ENCODE measurements at regions not wholly inside any gene's neighbourhood (a gene's known extent, or its start where the extent isn't known, plus 50 kb on each side); places are given as distances from the start of the nearest gene placed in this dataset.
"Not testable (repeated sequence)": the region's sequence is repeated elsewhere in the genome, so short reads cannot be mapped to it uniquely, and the experiment has no call there.

DNA sequence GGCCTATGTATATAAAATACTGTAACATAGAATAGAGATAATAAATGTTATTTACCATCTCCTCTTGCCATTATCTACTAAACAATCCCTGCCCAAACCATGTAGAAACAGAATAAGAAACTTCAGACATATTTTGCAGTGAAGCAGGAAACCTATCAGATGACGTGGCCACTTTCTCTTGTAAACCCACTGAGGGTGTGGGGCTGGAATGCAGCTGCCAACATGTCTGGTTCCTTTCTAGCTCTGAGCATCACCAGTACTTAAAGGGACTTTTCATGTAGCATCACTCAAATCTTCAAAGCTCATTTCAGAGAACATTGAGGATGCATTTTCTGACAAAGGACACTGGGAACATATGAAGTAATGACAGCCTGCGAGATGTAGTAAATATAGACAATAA lies 251.8 kb downstream of the LPIN1 start:
- peak; percentile 76 for DNase-seq

DNA sequence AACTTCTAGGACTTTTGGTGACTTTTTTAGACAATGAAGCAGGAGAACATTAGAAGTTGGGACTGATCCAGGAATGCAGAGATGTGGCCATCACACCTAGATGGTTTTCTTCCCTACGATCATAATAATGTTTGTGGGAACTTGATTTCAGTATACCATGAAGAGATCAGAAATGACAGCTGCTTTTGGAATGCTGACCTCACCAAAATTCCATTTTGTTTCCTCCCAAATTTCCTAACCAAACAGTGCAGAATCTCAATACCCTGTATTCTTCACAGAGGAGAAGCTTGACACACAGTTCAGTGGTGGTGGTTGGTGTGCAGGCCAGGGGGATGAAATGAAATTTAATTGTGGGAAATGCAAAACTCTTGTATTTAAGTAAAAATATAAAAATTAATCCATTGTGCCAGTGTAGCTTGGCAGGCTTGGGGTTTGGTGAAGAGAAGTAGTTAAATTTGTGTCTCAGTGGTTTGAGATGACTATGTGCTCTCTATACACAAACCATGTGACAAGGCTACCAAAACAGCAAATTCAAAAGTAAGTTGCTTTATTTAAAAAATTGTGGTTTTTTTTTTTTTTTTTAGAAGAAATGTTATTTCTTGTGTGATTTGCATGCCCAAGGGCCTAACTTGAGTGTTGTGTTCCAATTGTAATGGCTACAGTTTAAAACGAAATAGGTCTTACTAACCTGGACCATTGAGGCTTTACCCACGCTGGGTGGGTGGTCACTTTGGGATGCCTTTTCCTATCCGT lies 252.4 kb downstream of the LPIN1 start:
- DNase-seq: peak; percentile 68

DNA sequence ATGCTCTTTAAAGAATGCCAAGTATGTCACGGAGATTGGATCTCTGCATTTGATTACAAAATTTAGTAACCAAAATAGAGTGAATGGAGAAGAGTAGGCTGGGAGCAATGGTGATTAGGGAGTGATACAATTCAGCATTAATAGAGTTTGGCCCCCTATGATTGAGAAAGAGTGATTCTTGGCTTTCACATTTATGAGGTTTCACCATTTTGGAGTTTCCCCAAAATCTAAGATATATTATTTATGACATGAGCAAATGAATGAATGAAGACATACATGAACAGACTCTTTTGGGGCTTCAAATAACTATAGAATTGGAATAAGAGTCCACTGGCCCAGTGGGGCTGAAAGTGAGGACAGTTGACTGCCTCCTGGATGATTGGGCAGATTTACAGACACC lies 255.2 kb downstream of the LPIN1 start:
- no peak for DNase-seq

DNA sequence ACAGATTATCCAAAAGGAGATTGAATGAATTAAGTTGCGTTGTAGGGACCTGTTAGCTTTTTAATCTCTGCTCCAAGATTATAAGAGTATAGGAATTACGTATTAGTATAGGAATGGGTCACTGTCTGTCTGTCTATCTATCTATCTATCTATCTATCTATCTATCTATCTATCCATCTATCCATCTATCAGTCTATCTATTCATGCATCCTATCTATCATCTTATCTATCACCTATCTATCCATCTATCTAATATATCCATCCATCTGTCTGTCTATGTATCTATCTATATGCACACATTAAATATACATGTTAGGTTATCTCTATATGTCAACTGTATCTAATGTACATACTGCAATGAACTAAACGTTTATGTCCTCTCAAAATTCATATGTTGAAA lies 255.8 kb downstream of the LPIN1 start:
- no peak for DNase-seq

DNA sequence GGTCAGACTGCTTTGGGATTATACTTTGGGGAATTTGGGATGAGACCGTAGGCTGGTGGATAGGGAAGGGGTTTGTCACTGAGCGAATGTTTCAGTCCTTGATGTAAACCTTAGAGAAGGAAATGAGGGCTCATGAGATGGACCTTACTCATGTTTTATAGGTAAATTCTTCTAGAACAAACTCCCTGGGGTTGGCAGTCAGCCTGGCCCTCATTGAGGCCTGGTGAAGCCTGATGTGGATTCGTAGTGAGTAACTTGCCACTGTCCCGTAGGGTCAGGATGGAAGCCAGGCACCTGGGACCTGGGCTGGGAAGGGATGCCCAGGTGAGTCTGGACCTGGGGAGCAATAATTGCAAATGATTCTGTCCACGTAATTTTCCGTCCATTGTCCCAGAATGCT lies 258.3 kb downstream of the LPIN1 start:
- DNase-seq: no peak

DNA sequence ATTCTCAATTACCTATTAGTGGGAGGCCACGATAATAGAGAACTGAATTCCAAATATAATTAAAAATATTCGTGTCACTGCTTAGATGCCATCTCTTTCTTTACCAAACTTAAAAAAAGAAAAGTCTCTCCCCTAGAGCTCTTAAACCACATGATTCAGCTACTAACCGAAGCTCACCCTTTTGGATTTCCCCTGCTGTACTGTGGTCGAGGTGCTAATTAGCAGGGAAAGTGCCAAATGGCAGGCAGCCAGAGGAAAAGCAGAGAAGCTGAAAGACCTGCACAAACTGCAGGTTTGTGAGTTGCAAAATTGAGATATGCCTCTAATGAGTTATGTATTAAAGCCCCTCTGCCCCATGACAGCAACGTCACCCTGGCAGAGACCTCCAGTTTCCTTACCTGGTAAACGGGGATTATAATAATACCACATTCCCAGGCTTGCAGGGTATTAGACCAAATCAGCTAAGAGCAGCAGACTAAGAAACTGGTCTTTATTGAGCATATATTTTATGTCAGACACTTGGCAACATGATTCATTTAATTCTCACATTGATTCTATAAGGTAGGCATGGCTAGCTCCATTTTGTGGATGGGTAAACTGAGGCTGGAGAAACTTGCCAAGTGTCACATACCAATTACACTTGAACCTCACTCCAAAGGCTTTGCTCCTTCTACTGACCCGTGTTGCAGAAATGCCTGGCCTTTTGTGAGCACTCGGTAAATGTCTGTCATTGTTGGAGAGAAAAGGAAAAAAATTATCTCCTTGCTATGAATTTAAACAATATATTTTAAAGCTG lies 259.7 kb downstream of the LPIN1 start:
- peak; percentile 88 for DNase-seq

DNA sequence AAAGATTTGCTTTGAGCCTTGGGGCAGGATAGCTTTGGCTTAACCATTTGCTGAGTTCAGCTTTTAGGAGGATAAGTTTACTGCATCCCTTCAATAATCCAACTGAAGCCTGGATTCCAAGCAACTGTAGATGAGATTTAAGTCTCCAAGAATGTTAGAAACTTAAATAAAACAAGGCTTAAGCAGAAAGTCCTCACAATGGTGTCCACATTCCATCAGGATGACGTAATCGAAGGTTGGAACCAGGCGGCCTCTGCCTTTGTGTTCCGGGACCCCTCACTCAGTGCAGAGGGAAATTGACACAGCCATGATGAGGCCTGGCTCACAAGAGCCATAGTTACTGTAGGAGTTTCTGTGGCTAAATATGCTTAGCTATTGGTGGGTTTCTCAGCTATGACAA lies 260.4 kb downstream of the LPIN1 start:
- peak; percentile 67 for DNase-seq

DNA sequence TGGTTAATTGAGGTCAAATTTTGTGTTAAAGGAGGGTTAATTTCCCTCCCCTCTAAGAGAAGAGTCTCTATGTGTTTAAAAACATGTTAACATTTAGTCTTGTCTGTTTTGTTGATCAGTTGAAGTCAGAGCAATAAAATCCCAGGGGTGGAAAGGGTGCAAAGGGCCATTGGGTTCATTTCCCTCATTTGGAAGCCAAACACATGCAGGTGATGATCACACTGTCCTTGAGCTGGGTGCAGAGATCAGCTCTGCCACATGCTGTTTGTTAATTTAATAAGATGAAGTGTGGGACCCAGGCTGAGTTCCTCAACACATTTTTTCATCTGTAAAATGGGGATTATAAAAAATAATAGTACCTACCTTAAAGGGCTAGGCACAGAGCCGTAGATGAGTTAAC lies 260.9 kb downstream of the LPIN1 start:
- no peak for DNase-seq

DNA sequence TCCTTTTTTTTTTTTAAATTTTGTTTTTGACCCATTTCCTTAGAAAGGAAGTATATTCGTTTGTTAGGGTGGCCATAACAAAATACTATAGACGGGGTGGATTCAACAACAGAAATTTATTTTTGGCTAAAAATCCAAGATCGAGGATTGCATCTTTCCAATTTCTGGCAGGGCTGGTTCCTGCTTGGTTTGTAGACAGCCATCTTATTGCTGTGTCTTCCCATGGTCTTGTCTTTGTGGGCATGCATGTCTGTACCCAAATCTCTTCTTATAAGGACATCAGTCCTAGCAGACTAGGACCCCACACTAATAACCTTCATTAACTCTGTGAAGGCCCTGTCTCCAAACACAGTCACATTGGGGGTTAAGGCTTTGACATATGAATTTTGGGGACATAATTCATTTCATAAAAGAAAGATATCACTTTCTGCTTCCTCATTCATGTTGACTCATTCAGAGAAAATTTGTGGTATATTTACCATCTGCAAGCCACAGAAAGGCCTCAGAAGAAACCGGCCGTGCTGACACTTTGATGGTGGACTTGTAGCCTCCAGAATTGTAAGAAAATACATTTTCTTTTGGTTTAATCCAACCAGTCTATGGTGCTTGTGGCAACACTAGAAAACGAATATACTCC lies 262.1 kb downstream of the LPIN1 start:
- DNase-seq: peak; percentile 62

DNA sequence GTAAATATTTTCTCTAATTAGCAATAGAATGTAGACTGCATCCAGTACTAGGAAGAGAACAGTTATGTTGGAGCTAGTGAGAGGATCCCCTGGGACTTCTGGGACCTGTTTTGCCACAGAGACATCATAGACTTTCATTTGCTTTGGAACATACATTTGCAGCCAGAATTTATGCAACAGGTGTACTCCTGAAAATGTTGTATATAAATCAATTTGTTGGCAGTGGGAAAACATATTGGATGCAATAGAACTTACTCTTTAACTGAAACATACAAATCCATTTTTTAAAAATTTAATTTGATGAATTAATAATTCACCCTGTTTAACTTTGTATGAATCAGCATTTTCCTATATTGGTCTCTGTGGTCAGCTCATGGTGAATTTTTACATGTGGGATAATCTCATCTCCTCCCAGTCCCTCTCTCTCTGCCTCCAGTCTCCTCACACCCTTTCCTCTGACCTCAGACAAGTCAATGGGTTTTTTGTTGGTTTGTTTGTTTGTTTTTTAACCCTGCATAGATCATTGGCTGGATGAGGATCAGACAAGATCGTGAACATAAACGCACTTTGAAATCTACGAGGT lies 263.0 kb downstream of the LPIN1 start:
- DNase-seq: no peak

DNA sequence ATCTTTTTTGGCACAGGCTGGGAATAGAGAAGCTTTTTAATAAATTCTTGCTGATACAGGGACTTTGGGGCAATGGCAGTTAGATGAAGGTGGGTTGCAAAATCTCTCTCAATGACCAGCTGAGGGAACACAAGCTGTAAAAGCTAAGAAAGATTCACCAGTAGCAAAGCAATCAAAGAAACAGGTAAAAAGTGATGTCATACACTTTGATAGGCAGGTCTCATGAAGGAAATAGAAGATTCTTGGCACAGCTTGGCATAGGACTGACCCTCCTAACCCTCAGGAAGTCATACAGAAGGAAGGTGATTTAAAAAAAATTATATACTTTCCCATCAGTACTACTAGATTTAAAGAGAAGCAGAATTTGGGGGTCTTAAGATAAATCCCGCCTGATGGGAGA lies 263.6 kb downstream of the LPIN1 start:
- no peak for DNase-seq

DNA sequence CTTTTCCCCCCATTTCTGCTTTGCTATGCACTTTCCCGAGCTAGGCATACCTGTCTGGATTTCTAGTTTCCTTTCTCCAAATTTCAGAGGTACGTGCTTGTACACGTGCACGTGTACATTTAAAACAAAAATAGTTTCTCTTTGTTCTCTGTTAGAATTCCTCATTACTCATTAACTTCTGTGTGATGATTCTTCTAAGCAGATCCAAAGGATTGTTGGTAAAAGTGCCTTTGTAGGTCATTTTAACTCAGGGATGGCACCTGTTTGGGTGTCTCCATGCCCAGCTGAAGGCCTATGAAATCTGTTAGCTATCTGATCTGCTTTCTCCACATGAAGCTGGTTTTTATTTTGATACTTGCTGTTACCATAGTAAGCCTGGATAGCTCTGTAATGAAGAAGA lies 264.3 kb downstream of the LPIN1 start:
- DNase-seq: no peak

DNA sequence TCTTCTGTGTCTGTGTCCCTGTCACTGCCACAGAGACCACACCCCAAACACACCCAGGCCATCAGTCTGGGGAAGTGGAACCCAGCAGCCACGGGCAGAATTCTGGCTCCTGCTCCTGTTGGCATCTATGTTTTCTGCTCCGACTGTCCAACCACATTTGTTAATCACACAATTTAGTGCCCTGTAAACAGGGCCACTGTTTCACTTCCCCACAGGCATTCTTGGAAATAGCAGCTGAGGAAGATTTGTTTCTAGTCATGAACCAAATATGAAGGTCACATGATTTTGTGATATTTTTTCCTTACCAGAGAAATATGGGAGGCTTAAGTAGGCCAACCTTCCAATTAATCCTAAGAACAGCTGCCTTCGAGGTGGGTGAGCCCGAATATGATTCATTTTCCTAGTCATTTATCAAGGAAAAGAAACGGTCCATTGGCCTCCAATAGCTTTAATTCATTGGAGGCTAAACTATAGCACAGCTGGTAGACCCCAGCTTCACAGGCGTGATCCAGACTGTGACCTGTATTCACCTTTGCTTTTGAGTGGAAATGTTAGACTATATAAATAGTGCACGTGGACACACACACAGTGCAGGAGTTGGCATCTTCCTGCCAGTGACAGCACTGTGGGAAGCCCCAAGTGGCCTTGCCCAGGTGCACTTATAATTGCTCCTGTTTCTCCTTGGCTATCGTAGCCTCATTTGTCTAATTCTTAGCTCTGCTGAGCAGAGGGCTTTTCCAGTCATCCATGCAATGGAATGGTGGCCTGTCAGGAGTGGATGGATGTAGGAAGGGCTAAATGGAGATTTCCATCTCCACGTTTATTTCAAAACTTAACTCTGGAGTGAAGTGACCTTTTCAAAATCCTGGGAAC lies 267.9 kb downstream of the LPIN1 start:
- peak; percentile 65 for DNase-seq

DNA sequence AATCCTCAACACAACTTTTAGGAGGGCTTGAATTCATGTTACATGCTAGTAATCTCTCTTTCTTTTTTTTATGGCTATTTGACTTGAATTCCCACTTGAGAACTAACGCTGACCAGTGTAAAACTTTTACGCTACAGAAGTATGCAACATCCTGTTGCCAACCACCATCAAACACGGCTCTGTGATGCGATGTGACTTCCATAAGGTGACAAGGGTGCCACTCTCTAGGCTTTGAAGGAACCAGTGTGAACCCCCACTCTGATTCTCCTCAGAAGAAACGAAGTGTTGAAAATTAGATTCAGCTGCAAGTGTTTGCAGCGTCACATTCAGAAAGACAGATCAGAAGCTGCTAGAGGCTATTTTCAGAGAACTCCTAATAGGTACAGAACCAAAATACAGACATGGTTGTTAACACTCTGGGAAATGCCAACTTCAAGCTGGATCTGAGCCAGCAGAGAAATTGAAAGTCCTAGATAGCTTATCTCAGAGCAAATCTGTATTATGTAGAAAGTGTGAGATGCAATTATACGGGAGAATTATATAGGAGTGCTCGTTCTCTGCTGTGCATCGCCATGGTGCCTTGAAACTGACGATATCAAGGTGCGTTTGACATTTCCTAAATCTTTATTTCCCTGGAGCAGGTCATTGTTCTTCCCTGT lies 271.2 kb downstream of the LPIN1 start:
- no peak for DNase-seq

DNA sequence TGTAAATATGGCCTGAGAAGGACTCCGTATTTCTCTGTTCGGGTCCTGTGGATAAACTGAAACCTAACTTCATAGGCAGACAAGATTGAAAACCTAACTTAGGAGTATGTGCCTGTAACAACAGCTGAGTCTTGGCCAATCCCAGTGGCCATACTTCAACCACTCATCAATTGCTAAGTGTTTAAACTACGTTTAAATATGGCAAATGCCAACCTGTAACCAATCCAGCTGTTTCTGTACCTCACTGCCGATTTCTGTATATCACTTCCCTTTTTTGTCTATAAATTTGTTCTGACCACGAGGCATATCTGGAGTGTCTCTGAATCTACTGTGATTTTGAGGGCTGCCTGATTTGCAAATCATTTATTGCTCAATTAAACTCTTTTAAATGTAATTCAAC lies 272.3 kb downstream of the LPIN1 start:
- DNase-seq: not testable (repeated sequence)

DNA sequence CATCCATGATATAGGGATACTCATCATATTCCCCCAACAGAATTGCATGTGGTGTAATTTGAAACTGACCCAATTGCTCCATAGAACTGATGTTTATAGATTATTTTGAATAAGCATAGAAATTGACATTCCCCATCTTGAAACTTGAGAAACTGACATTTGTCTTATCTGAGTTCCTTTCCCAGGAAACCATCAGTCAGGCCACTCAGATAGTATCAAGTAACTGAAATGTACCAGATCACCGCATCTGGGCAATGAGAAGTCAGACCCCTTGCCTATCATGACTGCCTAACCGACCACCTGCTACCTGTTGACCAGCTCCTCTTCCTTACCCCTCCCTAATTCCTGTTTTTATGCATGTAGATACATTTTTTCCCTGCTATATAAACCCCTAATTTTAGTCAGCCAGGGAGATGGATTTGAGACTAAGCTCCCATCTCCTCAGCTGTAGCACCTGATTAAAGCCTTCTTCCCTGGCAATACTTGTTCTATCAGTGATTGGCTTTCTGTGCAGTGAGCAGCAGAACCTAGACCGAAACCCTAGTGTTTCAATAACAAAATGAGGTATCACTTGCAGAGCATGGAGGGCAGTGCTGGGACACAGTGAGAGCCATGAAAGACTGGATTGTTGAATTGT lies 274.5 kb downstream of the LPIN1 start:
- no peak for DNase-seq

DNA sequence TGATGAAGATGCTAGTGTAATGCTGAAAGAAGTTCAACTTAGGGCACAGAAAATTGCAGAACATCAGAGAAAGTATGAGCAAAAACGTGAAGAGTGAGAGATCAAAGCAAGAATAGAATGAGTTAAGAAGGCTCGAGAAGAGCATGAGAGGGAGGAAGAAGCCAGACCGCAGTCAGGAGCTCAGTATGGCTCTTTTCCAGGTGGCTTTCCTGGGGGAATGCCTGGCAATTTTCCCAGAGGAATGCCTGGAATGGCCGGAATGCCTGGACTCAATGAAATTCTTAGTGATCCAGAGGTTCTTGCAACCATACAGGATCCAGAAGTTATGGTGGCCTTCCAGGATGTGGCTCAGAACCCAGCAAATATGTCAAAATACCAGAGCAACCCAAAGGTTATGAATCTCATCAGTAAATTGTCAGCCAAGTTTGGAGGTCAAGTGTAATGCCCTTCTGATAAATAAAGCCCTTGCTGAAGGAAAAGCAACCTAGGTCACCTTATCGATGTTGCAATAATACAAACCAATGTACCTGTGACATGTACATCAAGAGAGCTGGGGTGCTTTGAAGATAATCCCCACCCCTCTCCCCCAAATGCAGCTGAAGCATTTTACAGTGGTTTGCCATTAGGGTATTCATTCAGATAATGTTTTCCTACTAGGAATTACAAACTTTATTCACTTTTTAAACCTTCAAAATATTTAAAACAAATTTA lies 277.9 kb downstream of the LPIN1 start:
- peak; percentile 92 for DNase-seq

DNA sequence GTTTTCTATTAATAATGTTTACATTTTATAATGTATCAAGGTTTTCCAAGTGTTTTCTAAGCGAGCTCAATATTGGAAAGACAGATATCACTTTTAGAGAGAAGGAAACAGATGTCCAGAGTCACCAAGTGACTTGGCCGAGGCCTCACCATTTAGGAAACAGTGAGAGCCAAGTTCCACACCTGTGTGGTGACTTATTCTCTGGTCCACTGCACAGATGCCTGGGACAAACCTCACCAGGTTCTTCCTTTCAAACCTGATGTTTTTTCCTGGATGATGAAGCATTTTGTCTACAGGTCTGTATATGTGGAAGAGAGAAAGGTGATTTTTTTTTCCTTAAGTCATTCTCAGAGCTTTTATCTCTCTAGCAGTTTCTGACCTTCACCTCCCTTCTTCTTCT lies 280.7 kb downstream of the LPIN1 start:
- DNase-seq: no peak

DNA sequence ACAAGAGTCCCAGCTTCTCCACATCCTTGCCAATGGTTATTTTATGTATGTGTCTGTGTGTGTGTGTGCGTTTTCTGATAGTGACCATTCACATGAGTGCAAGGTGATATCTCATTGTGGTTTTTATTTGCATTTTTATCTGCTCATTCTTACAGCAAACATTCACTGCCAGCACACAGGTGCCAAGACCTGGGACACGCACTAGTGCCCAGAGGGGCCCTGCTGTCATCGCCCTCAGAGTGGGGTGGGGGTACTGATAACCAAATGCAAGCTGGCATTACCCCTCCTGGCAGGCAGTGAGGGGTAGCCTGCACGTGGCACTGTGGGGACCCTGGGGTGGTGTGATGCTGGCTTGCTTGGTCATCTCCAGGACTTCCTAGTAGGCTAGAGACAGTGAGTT lies 285.4 kb downstream of the LPIN1 start:
- DNase-seq: no peak

DNA sequence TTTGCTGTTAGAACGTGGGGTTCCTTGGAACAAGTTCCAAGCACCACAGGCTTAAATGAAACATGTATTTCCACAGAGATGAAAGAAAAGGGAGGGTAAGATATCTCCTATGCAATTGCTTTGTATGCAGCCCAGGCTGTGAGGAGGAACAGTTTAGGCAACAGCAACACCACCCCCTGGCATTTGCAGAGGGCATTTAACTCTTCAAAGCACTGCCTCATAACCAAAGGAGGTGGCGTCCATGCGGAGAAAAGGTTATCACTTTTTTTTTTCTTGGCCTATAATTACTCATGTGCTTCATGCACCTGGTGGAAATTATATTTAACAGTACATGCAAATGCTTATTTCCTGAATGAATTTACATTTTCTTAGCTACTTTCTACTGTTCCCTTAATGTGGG lies 286.0 kb downstream of the LPIN1 start:
- no peak for DNase-seq

DNA sequence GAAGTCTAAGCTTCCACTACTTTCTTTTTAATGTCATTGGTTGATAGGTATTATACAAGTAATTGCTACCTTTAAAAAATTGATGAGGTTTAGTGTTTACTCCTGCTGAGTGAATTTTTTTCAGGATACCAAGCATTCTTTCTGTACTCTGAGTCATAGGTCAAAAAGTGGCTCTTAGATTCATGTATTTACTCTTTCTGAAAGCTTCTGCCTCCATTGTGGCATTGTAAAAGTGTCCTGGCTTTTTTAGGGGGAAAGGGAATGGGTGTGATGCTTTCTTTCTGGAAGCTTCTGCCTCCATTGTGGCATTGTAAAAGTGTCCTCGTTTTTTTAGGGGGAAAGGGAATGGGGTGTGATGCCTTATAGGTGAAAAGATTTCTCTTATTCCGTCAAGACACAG lies 286.5 kb downstream of the LPIN1 start:
- peak; percentile 35 for DNase-seq
